Endothelial cell of umbilical vein (primary cell): ENCODE measurements at regions not wholly inside any gene's neighbourhood (a gene's known extent, or its start where the extent isn't known, plus 50 kb on each side); places are given as distances from the start of the nearest gene placed in this dataset.

Experiments used
- BruUV-seq: library from RNA; stranded (reverse); fragments of 400-500 nt; replicated peaks from 2 replicates; lab custom pipeline; 2021; lab: Mats Ljungman, UMichigan
- CTCF ChIA-PET: fragments of 300-600, 350-600 bp; sonication (Branson Sonifier 250); formaldehyde crosslinking; loops from one replicate; lab custom pipeline; 2021; ENCODE audit warnings: antibody characterized with exemption, inconsistent platforms; lab: Charles Lee
- POLR2A ChIA-PET: fragments of 300-600, 350-600 bp; sonication (Branson Sonifier 250); formaldehyde crosslinking; loops from one replicate; lab custom pipeline; 2021; ENCODE audit warnings: antibody characterized with exemption, inconsistent platforms; lab: Charles Lee
- DNase-seq: peaks from one replicate; pipeline ENCODE4 v3.0.0-alpha.2; 2011; ENCODE audit warnings: low read depth, low spot score
- FAIRE-seq: peaks from 2 replicates; lab custom pipeline; 2011; peaks lifted over from hg19 to GRCh38; lab: Jason Lieb, UNC
- H2AFZ ChIP-seq: 2 replicates; pipeline ENCODE4 v1.6.0; 2012; ENCODE audit warnings: low read depth, low read length, control low read depth, inconsistent platforms
- H3K27ac ChIP-seq: 2 replicates; pipeline ENCODE4 v1.5.1; 2011; ENCODE audit warnings: low read depth, mild to moderate bottlenecking, control low read depth, low read length, moderate library complexity; ENCODE audit not compliant: insufficient read depth
- H3K27me3 ChIP-seq, 2 experiments: 2 replicates each; pipeline versions ENCODE4 v1.6.0 to v1.6.1; 2011; ENCODE audit warnings: low read length in 2 of 2, mixed read lengths in 1 of 2; ENCODE audit not compliant: control insufficient read depth in 2 of 2, insufficient read depth in 2 of 2
- H3K36me3 ChIP-seq, 2 experiments: 2 replicates in 1 of 2; 3 replicates in 1 of 2; pipeline ENCODE4 v1.5.1; 2011; ENCODE audit warnings: low read length in 2 of 2, mild to moderate bottlenecking in 1 of 2, moderate library complexity in 1 of 2; ENCODE audit not compliant: control insufficient read depth in 2 of 2, insufficient read depth in 2 of 2; ENCODE audit errors: extremely low read depth in 1 of 2
- H3K4me1 ChIP-seq: 3 replicates; pipeline ENCODE4 v1.5.1; 2011; ENCODE audit warnings: mild to moderate bottlenecking, low read length; ENCODE audit not compliant: control insufficient read depth, insufficient read depth; ENCODE audit errors: extremely low read depth
- H3K4me2 ChIP-seq: 2 replicates; pipeline ENCODE4 v1.6.1; 2011; ENCODE audit warnings: low read length, control low read depth, mixed read lengths; ENCODE audit not compliant: insufficient read depth
- H3K4me3 ChIP-seq, 3 experiments: fragments of 200-600 bp in 1 of 3; sonication (generic), shearing (Covaris generic) in 1 of 3; replicated peaks in 1 of 3; 2 replicates each; pipeline ENCODE4 v1.5.1; 2011 to 2016; ENCODE audit warnings: control low read depth in 3 of 3, low read length in 3 of 3, mild to moderate bottlenecking in 2 of 3, inconsistent platforms in 1 of 3, low read depth in 1 of 3, moderate library complexity in 1 of 3; ENCODE audit not compliant: insufficient read depth in 1 of 3
- H3K79me2 ChIP-seq: 2 replicates; pipeline ENCODE4 v1.6.0; 2012; ENCODE audit warnings: low read length, inconsistent platforms; ENCODE audit not compliant: control insufficient read depth, insufficient read depth
- H3K9ac ChIP-seq: replicated peaks from 2 replicates; pipeline ENCODE3; 2011; ENCODE audit warnings: low read length, control low read depth; ENCODE audit not compliant: insufficient read depth; ENCODE audit errors: extremely low read depth
- H3K9me1 ChIP-seq: replicated peaks from 3 replicates; pipeline ENCODE4 v1.6.0; 2011; ENCODE audit warnings: mild to moderate bottlenecking, low read length; ENCODE audit not compliant: control insufficient read depth, insufficient read depth; ENCODE audit errors: extremely low read depth
- H3K9me3 ChIP-seq: replicated peaks from 2 replicates; pipeline ENCODE4 v1.5.1; 2012; ENCODE audit warnings: low read length, inconsistent platforms; ENCODE audit not compliant: control insufficient read depth, insufficient read depth
- H4K20me1 ChIP-seq: replicated peaks from 2 replicates; pipeline ENCODE3; 2011; ENCODE audit warnings: mild to moderate bottlenecking, low read length; ENCODE audit not compliant: control insufficient read depth, insufficient read depth; ENCODE audit errors: extremely low read depth
- CTCF ChIP-seq, 2 donors: IDR thresholded peaks; 1 replicate in 1 of 2; 2 replicates in 1 of 2; pipeline ENCODE4 v1.5.1; 2011; ENCODE audit warnings: low read length in 2 of 2, mild to moderate bottlenecking in 2 of 2, moderate library complexity in 2 of 2, control low read depth in 1 of 2, inconsistent platforms in 1 of 2, low read depth in 1 of 2; ENCODE audit not compliant: insufficient read depth in 1 of 2; ENCODE audit errors: extremely low read depth in 1 of 2
- EZH2 ChIP-seq: IDR thresholded peaks from 2 replicates; pipeline ENCODE4 v1.6.1; 2012; ENCODE audit warnings: borderline replicate concordance, low read depth, mild to moderate bottlenecking, moderate library complexity, low read length, inconsistent platforms; ENCODE audit not compliant: severe bottlenecking
- FOS ChIP-seq: IDR thresholded peaks from 2 replicates; pipeline ENCODE4 v1.6.1; 2011; ENCODE audit warnings: mild to moderate bottlenecking, low read length, moderate library complexity, borderline replicate concordance; ENCODE audit not compliant: insufficient read depth
- GATA2 ChIP-seq: IDR thresholded peaks from 2 replicates; pipeline ENCODE4 v1.7.0; 2011; ENCODE audit warnings: low read depth, mild to moderate bottlenecking, moderate library complexity, mixed read lengths, low read length; ENCODE audit not compliant: insufficient read length, insufficient read depth
- JUN ChIP-seq: IDR thresholded peaks from 2 replicates; pipeline ENCODE4 v1.6.1; 2011; ENCODE audit warnings: borderline replicate concordance, low read depth; ENCODE audit not compliant: insufficient read length, insufficient read depth
- MAX ChIP-seq: IDR thresholded peaks from 2 replicates; pipeline ENCODE4 v1.6.1; 2011; ENCODE audit not compliant: insufficient read depth, insufficient read length
- MYC ChIP-seq: IDR thresholded peaks from one replicate; pipeline ENCODE4 v1.6.1; 2011; ENCODE audit warnings: mild to moderate bottlenecking, low read depth, low read length
- POLR2A ChIP-seq: IDR thresholded peaks from 2 replicates; pipeline ENCODE4 v1.6.1; 2012; ENCODE audit warnings: low read depth, mild to moderate bottlenecking, control low read depth, low read length
- POLR2AphosphoS5 ChIP-seq: IDR thresholded peaks from 2 replicates; pipeline ENCODE4 v1.6.1; 2012; ENCODE audit warnings: low read depth, mild to moderate bottlenecking, control low read depth, low read length, moderate library complexity; ENCODE audit not compliant: insufficient read depth
- dilution Hi-C: fragments of 300-500 bp; cut with MboI; formaldehyde crosslinking; loops from one replicate; pipeline ENCODE4 v1.15.0; 2019; ENCODE audit warnings: low sequenced_read_pairs; ENCODE audit not compliant: extremely low pct_ligation_motif_present
- intact Hi-C: fragments of 100-400 bp; cut with micrococcal nuclease; formaldehyde crosslinking; loops from one replicate; pipeline ENCODE4 v1.10.0; 2022

GRCh38 chr15:88752951-88753350 lies 50.3 kb upstream of the ACAN start:
- Histone ChIP-seq H3K9ac (no peak overlapping the region), H3K27me3 (peaks cover 0 to 4% of the 10 kb centered on the region in 2 experiments), H3K9me3 (no peaks in the 10 kb centered on the region), H3K36me3 (no peaks in the 10 kb centered on the region), H4K20me1 (no peaks in the 10 kb centered on the region), H3K4me3 (no peak overlapping the region), H2AFZ (no peak overlapping the region), H3K4me1 (no peaks in the 10 kb centered on the region), H3K27ac (no peak overlapping the region), H3K9me1 (no peaks in the 10 kb centered on the region), H3K4me2 (no peak overlapping the region), H3K79me2 (no peaks in the 10 kb centered on the region)
- TF ChIP-seq POLR2AphosphoS5 (no peak), POLR2A (no peak), CTCF (IDR thresholded peaks at IDR 0.05; ENCODE audit: extremely low read depth in 1 of 2, insufficient read depth in 1 of 2, low read depth in 1 of 2, low read length in 2 of 2) (no peak), MYC (no peak), EZH2 (no peak), GATA2 (no peak), MAX (no peak), FOS (no peak), JUN (no peak)
- CTCF ChIA-PET = no interaction called here
- DNase-seq (no peak), FAIRE-seq (no peak)
- POLR2A ChIA-PET = no interaction called here
- no TSS peak for BruUV-seq
- intact Hi-C loops (no loop called here), dilution Hi-C loops (no loop called here)
